Stimulated activated CD8-positive, alpha-beta memory T cell treated with anti-CD3 and anti-CD28 coated beads, Interleukin-7, amount 100 ng/mL, for 1 hour (primary cell): ENCODE measurements at regions not wholly inside any gene's neighbourhood (a gene's known extent, or its start where the extent isn't known, plus 50 kb on each side); places are given as distances from the start of the nearest gene placed in this dataset.
"Not testable (repeated sequence)": the region's sequence is repeated elsewhere in the genome, so short reads cannot be mapped to it uniquely, and the experiment has no call there.

ENCODE experiments used
- DNase-seq, 2 donors: peaks; one replicate each; pipeline ENCODE4 v3.0.0-alpha.2; 2020; ENCODE audit warnings: low read depth in 2 of 2

DNA sequence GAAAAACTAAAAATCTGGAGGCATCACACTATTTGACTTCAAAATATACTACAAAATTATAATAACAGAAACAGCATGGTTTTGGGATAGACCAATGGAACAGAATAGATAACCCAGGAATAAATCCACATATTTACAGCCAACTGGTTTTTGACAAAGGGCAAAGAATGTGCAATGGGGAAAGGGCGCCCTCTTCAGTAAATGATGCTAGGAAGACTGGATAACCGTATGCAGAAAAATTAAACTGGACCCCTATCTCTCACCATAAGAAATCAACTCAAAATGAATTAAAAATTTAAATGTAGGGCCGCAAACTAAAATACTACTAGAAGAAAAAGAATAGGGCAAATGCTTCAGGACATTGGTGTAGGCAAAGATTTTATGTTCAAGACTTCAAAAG is 440.5 kb upstream of the SGCG start:
- DNase-seq = no peak

DNA sequence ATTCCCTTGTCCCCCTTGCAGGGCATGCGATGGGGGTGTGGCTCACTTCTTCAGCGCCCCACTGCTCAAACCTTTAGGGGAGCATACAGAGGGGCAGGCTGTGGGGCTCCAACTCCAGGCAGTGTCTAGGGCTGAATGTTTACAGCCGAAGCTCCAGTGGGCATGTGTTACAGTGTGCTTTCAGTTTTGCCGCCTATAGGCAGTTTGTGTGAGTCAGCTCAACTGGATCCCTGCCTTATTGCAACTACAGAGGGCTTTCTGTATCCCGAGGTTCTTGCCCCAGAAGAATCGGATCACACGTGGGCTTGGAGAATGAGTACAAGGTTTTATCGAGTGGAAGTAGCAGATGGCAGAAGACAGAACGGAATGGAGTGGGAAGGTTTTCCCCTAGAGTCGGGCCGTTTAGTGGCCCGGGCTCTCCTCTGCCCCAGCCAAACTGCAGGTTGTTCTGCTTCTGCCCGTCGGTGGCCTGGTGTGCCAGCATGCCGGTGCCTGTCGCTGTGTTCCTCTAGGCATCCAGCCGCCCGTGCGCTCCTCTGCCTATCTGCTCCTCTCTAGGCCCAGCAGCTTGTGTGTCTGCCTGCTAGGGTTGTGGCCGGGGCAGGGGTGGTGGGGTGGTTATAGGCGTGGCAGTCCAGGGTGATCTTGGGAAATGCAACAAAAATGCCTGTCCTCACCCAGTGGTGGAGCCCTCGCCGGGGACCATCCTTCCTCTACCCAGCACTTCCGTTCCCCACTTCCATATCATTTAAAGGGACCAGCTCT is 435.9 kb upstream of the SGCG start:
- no peak for DNase-seq

DNA sequence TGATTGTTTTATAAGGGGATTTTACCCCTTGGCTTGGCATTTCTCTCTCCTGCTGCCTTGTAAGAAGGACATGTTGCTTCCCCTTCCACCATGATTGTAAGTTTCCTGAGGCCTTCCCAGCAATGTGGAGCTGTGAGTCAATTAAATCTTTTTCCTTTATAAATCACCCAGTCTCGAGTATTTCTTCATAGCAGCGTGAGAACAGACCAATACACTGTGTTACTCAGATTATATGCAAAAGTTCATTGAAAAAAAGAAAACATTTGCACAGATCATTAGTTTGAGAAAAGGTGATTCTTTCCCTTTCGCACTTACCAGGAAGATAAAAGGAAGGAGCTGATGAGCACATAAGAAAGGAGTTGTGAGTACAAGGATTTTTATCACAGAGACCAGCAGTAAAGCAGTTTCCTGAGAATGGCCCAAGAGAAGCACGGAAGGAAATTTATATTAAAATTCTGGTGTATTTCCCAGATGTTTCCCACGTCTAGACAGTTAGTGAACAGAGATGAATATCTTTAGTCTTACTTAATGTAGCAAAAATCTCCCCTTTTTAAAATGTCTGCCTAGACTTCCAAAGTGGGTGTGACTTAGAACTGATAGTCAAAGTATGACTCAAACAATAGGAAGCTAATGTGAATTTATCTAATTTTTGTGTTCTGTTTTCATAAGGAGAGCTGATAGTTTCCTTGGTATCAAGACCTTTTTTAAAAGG is 431.8 kb upstream of the SGCG start:
- no peak for DNase-seq

DNA sequence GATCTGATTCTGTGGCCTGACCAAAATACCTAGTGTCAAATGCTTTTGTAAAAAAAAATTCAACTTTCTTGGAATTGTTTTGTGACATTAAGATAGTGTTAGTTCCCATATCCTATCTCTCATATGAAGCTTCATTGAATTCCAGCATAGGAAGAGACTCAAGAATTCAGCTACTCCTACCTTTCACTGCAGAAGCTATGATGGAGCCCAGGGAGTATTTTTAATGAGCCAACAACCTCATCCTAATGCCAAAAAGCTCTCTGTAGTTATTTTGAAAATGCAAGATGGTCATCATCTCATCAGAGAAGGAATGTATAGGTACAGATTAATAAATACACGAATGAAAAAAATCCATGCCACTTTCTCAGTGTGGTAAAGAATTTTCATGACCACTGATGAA is 431.2 kb upstream of the SGCG start:
- no peak for DNase-seq

DNA sequence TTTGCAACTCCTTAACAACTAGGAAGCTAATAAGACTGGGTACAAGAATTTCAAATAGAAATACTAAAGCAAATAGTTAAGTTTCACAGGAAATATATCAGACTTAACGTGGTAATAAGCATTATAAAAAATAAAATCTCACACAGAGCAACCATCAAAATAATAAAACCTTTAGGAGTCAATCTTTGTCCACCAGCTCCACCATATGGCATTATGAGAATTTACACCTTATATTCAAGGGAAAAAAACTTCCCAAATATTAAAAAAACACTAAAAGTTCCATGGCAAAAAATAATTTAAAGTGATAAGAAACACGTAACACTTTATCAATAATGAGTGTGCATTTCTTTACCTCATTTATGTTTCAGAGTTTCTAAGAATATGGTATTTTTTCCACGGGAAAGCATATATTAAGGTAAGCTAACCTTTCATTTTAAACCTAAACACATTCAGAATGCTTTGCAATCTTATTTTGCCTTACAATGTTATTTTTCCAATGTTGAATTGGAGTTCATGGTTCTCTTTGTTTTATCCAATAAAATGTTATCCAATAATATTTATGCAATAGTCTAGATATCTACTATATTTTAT is 423.2 kb upstream of the SGCG start:
- DNase-seq = no peak

DNA sequence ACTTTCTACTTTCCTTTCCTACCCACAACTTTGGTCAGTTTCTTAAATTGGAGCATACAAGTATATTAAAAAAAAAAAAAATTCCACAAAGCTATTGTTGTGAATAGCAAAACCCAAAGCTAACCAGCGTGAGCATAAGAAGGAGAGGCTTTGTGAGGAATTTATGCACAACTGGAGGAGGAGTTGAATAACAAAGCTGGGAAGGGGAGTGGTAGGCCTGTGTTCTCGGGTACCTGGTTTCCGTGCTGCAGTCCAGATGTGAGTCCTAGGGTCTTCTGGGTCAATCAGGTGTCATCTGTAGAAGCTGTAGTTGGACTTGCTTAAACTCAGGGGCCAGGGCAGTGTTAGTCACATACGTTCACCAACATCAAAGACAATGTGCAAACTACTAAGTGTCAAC is 422.5 kb upstream of the SGCG start:
- no peak for DNase-seq

DNA sequence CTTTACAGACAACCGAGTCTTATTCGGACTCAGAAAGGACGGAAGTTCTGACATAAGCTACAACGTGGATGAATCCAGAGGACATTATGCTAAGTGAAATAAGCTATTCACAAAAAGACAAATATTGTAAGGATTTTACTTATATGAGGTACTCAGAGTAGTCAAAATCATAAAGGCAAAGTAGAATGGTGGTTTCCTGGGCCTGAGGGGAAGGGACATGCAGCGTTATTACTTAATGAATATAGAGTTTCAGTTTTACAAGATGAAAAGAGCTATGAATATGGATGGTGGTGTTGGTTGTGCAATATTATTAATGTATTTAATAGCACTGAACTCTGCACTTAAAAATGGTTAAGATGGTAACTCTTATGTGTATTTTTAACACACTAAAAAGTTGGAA is 419.1 kb upstream of the SGCG start:
- DNase-seq = no peak

DNA sequence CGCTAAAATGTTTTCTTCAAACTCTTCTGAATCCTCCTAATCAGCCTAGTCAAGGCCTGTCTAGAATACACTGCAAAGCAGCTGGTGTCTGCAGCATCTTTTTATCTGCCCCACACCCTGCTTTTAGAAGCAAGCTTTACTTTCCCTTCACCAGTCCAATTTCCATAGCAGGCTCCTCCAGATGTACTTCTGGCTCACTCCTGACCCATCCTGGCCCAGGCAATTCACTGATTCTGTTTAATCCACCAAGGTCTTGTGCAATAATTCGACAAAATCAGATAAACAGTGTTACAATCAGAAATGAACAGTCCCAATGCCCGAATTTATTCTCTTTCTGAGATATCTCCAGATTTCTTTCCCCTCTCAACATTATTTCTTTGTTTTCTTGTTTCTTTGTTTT is 415.2 kb upstream of the SGCG start:
- no peak for DNase-seq

DNA sequence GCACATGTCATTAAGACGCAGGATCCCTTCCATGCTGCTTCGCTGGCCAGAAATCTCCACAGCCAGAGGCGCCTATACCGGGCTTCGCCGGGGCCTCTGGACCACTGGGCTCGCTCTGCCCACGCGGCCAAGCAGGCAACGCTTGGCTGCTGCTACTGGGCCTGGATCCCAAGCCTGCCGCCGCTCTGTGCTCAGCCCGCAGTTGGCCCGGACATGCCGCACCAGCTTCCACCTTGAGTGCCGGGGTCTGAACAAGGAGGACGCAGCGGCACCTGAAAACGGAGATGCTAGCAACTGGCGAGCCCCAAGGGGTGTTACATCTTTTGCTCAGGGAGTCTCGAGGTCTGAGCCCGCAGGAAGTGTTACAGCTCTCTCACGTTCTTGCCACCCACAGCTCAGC is 409.9 kb upstream of the SGCG start:
- no peak for DNase-seq

DNA sequence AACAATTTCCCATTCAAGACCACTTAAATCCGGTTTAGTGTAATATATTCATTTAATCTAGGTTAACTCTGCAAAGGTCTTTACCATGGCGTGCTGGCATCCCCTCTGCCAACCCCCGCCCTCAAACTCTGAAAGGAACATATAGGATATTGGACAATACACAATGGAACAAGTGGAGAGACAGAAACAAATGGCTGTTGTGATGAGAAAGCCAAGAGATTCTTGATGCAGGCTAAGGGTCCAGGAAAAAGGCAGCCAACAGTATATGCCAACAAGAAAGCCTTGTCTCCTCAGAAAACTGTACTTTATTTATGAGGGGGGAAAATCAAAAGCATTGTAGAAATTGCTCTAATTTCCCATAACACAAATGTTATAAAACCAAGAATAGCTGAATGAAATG is 407.3 kb upstream of the SGCG start:
- DNase-seq = no peak

DNA sequence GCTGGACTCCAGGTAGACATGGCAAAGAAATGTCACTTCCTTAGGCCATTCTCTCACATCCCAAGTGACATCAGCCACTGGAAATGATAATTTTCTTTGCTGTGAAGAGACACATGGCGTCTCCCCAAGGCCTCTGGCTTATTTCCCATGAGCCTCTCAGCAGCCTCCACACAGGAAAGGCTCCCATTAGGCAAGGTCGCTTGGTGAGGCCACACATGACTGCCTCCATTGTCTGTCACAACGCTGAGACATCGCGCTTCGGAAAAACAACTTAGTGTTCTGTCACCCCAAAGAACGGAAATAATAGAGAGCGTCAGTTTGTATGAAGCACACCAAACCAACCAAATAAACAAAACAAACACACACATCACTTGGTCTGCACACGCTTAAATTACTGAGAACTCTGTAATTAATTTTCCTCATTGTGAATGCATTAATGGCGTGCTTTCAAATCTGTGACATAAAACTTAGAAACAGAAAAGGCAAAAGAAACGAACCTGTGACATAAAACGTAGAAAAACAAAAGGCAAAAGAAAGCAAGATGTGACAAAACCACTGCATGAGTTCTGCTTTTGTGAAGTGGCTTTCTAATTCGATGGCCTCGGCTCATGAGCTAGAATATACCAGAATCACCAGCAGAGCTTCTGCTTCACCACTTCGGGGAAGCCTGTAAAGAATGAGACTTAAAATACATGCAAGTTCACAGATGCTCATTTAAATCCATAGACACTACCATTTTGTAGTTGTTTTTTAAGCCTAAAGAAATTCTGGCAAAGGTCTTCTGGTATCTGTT is 404.2 kb upstream of the SGCG start:
- no peak for DNase-seq

DNA sequence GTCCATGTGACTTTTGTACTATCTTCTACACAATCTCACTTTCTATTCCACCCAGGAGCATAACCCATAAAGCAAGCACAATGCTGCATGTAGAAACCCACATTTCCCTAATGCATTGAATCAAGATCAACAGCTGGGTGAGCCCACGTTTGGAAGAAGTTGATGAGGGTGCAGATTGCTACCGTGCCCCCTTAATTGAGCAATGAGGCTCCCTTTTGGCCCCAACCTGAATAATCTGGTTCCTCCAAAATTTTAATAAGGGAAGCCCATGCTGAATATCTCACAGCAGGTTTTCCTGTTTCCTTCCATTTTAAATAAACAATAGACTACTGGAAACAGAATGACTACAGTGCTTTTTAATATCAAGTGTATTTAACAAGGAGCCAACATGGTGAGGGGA is 403.6 kb upstream of the SGCG start:
- no peak for DNase-seq

DNA sequence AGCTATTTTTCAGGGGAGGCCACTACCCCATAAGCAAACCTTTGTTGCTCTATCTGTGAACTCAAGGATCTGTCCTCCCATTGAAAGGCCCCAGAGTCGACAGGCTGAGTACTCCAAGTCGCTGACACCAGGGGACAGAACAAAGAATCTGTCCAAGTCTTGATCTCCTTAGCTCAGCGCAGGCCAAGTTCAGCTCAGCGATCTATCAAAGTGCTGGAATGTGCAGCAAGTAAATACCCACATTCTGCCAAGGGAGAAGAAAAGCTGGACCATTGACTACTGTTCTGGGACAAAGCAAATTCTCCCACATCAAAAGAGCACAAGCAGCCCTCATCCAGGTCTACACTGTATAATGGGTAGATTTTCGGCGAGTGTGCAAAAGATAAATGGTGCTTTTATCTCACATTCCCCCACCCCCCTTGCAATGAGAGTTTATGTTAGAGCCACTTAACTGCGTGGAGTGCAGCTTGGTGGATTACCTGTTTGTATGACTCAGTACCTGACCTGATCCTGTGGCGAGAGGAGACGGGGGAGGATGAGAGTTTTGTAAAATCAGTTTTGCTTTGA is 391.7 kb upstream of the SGCG start:
- DNase-seq = no peak

DNA sequence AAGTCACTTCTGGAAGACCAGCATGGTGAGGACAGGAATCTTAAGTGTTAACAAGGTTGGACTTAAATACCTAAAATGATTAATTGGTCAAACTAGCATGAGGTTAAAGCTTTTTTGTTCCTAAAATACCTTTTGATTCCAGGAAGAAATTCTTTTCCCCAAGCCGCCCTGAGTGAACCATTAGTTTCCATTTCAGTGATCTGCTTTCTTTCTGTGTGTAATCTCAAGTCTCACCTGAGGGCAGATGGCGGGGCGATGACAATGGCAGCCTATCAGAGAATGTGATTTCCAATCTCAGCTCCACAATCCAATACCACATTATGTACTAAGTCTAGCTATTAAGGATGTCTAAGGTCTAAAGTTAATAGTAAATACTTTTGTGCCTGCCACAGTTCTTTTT is 390.9 kb upstream of the SGCG start:
- no peak for DNase-seq

DNA sequence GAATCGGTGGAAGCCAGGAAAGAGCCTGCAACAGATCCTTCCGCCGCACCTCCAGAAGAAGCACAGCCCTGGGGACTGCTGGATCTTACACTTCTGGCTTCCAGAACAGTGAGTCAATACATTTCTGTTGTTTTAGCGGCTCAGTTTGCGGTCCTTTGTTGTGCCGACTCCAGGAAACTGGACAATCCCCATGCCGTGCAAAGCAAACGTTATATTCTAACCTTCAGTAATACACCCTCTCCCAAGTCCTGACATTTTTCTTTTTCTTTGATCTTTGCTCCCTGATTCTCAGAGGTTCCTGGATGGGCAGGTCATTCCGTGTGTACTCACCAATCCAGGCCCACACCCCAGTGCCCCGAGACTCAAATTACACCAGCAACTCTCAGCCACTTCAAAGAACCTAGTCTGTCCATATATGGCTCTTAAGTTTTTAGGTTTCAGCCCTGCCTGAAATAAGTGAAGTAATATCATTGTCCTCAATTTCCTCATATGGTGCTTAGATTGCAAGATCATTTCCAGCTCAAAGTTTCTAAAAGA is 387.1 kb upstream of the SGCG start:
- no peak for DNase-seq

DNA sequence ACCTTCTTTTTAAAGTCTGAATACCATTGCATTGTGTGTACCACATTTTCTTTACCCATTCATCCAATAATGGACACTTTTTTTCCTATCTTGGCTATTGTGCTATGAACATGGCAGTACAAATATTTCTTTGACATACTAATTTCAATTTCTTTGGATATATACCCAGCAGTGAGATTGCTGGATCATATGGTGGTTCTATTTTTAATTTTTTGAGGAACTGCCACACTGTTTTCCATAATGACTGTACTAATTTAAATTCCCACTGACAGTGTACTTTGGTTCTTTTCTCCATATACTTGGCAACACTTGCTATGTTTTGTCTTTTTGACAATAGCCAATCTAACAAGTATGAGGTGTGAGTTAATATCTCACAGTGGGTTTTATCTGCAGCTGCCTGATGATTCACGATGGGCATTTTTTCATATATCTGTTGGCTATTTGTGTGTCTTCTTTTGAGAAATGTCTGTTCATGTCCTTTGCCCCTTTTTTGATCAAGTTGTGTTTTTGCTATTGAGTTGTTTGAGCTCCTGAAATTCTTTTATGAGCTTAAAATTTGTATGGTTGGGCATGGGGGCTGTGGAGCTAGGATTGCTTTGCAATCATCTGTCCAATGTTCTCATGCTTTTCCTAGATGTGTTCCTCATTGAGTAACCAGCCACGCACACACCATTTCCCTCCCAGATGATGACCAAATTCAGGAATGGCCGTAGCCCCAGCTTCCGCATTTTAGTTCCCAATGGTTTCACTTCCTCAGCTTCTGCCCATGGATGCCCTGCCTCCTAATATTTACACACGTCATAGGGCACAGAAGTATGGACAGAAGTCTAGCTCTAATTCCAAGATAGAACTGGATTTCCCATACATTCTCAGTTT is 380.0 kb upstream of the SGCG start:
- DNase-seq = no peak

DNA sequence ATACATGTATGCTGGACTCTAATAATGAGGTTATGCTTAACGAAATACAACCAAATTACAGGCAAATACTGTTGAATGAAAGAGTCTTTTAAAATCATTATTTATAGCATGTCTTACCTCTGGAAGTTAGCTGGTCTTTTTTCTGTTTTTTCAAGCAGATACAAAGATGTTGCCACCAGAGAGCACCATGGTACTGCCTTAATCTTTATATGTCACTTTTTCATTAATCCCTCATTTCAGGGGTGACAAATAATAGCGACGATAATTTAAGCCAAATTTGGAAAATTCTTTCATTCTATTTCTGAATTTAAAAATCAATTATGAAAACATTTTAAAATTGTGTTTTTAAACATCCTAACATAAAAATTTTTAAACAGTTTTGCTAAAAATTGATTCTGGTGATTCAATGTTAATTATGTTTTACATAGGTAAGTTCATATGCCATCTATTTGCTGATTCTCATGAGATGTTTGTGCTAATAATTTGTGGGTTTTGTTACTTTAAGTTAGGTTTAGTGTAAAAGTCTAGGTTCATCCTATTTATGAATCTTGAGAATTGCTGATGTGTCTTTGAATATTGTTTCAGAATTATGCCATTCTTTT is 379.3 kb upstream of the SGCG start:
- DNase-seq = no peak

DNA sequence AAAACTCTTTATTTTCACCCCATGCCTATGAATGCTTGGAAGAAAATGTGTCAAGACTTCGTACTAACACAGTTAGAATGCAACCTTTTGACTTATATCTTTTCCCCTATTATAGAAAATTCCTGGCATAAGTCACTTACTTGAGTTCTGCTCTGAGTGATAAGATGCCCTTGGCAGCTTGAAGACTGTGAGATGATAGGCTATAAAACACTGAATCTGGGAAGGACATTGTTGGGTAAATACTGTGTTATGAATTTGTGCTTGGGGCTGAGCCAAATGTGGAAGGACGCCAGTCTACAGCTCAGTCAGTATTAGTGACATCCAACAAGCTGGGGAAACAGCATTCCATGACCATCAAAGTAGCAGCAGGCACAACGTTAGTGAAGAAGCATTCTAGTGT is 368.0 kb upstream of the SGCG start:
- DNase-seq = no peak

DNA sequence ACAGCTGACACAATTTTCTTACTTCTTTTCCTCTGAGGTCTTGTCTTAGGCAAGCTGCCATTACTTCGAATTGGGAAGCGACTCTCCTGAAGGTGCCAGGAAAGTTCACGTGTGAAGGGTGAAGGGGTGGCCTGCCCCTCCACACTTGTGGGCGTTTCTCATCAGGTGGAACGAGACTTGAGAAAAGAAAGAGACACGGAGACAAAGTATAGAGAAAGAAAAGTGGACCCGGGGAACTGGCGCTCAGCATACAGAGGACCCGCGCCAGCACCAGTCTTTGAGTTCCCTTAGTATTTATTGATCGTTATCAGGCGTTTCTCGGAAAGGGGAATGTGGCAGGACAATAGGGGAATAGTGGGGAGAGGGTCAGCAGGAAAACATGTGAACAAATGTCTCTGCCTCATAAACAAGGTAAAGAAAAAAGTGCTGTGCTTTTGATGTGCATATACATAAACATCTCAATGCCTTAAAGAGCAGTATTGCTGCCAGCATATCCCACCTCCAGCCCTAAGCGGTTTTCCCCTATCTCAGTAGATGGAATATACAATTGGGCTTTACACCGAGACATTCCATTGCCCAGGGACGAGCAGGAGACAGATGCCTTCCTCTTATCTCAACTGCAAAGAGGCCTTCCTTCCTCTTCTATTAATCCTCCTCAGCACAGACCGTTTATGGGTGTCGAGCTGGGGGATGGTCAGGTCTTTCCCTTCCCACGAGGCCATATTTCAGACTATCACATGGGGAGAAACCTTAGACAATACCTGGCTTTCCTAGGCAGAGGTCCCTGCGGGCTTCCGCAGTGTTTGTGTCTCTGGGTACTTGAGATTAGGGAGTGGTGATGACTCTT is 367.0 kb upstream of the SGCG start:
- DNase-seq = not testable (repeated sequence)
